ENCODE measurements at regions not wholly inside any gene's neighbourhood (a gene's known extent, or its start where the extent isn't known, plus 50 kb on each side); places are given as distances from the start of the nearest gene placed in this dataset.

DNA sequence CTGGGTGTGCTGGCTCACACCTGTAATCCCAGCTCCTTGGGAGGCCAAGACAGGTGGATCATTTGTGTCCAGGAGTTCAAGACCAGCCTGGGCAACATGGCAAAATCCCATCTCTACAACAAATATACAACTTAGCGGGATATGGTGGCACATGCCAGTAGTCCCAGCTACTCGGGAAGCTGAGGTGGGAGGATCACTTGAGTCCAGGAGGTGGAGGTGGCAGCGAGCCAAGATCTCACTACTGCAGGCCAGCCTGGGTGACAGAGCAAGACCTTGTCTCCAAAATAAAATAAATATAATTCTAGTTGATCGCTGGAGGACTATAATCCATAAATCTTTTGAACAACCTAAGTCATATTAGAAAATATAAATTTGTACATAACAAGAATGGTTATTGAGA, 1061.5 kb upstream of the PCDH9 start (continued):
- TF ChIP-seq, protein P1, sequence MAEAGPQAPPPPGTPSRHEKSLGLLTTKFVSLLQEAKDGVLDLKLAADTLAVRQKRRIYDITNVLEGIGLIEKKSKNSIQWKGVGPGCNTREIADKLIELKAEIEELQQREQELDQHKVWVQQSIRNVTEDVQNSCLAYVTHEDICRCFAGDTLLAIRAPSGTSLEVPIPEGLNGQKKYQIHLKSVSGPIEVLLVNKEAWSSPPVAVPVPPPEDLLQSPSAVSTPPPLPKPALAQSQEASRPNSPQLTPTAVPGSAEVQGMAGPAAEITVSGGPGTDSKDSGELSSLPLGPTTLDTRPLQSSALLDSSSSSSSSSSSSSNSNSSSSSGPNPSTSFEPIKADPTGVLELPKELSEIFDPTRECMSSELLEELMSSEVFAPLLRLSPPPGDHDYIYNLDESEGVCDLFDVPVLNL (IDR thresholded peaks at IDR 0.05; ENCODE audit: low read depth, low read length) = no peak

DNA sequence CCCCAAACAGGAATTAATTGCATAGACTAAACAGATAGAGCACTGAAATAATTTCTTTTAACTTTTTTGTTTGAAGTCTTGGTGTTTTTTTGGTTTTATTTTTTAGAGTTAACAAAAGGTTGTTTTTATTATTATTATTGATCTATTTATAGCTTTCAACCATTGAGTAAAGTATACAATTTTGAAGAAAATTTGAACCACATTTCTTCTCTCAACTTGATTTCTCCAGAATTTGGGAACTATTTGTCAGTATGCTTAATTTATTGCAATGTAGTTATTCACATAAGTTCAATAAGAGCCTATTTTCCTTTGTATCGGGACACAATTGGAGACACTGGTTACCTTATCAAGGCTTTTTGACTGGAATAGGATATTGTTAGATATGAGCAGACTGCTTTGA, 1045.6 kb upstream of the PCDH9 start:
- ChIA-PET RAD21 (ENCODE audit: unreplicated experiment) (no interaction called here), CTCF (no interaction called here), SMC1A (ENCODE audit: uncharacterized antibody, unreplicated experiment) (no interaction called here), POLR2A (no interaction called here)
- ATAC-seq (no peak), FAIRE-seq (no peak), DNase-seq (ENCODE audit: low read depth, low spot score) (no peak)
- no peak for TF ChIP-seq ESRRA (IDR thresholded peaks at IDR 0.05; ENCODE audit: low read length)
- H3K9ac ChIP-seq (ENCODE audit: control insufficient read depth, insufficient read depth, low read length) = no peak overlapping the region
- 33% methylated on average over 1 of the region's 1 CpG for WGBS (ENCODE audit: insufficient coverage, insufficient replicate concordance, low lambda C conversion rate, missing lambda C conversion rate)
- no peaks in the 10 kb centered on the region for H3K9me3 ChIP-seq (replicated peaks; ENCODE audit: control insufficient read depth, insufficient read depth, low read length)
- no peak overlapping the region for H3K27ac ChIP-seq (ENCODE audit: control insufficient read depth, insufficient read depth)
- no peak overlapping the region for H3K4me2 ChIP-seq (ENCODE audit: control insufficient read depth, insufficient read depth)
- intact Hi-C loops (cut with micrococcal nuclease; ENCODE audit: unreplicated experiment) (no loop called here), in situ Hi-C loops (cut with MboI) (no loop called here)
- no peak overlapping the region for H2AFZ ChIP-seq (ENCODE audit: control insufficient read depth, low read depth, low read length)
- no TSS peak for BruUV-seq (replicated peaks)
- H3K4me3 ChIP-seq = no peak overlapping the region
- H3K4me1 ChIP-seq (ENCODE audit: control insufficient read depth, insufficient read depth, low read length) = no peaks in the 10 kb centered on the region
- H3K36me3 ChIP-seq (ENCODE audit: control insufficient read depth in 2 of 2, insufficient read depth in 2 of 2, low read length in 1 of 2) = no peaks in the 10 kb centered on the region
- H3K79me2 ChIP-seq (ENCODE audit: control insufficient read depth, insufficient read depth, low read length) = no peaks in the 10 kb centered on the region
- H4K20me1 ChIP-seq (ENCODE audit: control insufficient read depth, insufficient read depth) = no peaks in the 10 kb centered on the region
- no peaks in the 10 kb centered on the region for H3K27me3 ChIP-seq (replicated peaks in 1 of 2; ENCODE audit: control insufficient read depth in 2 of 2, insufficient read depth in 2 of 2, low read length in 1 of 2)

DNA sequence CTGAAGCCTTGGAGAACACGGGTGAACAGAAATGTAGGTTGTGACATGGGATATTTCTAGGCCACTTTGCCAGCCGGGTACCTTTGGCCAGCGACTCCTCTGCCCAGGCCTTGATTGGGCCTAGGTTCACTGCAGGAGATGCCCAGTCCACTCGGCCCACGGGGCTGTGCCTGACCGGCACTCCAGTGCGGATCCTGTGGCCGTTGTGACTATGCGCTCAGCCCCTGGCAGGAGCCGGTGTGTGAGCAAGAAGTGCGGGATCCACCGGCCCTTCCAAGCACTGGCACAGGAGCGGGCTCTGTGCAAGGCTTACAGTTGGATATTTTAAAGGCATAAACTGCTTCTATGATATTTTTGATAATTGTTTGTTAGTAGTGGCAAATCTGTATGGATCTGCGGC, 1042.5 kb upstream of the PCDH9 start:
- no peaks in the 10 kb centered on the region for H3K36me3 ChIP-seq (ENCODE audit: control insufficient read depth in 2 of 2, insufficient read depth in 2 of 2, low read length in 1 of 2)
- POLR2A ChIA-PET = no interaction called here
- WGBS (ENCODE audit: insufficient coverage, insufficient replicate concordance, low lambda C conversion rate, missing lambda C conversion rate) = 61% methylated on average over 14 of the region's 14 CpGs
- in situ Hi-C loops (cut with MboI) (no loop called here), intact Hi-C loops (cut with micrococcal nuclease; ENCODE audit: unreplicated experiment) (no loop called here)
- DNase-seq (ENCODE audit: low read depth, low spot score) = no peak
- TF ChIP-seq GABPA (IDR thresholded peaks at IDR 0.05; ENCODE audit: low read depth) (no peak), RELA (IDR thresholded peaks at IDR 0.05; ENCODE audit: borderline replicate concordance, partially characterized antibody) (no peak), ETV6 (conservative IDR thresholded peaks at IDR 0.05 in 1 of 2, IDR thresholded peaks at IDR 0.05 in 1 of 2; ENCODE audit: borderline replicate concordance in 1 of 2, low read depth in 1 of 2) (no peak), CHD2 (IDR thresholded peaks at IDR 0.05; ENCODE audit: borderline replicate concordance, low read depth, low read length) (no peak), RBBP5 (conservative IDR thresholded peaks at IDR 0.05) (no peak), ZNF384 (IDR thresholded peaks at IDR 0.05; ENCODE audit: borderline replicate concordance, low read depth, low read length) (no peak)
- TF ChIP-seq, protein P2, sequence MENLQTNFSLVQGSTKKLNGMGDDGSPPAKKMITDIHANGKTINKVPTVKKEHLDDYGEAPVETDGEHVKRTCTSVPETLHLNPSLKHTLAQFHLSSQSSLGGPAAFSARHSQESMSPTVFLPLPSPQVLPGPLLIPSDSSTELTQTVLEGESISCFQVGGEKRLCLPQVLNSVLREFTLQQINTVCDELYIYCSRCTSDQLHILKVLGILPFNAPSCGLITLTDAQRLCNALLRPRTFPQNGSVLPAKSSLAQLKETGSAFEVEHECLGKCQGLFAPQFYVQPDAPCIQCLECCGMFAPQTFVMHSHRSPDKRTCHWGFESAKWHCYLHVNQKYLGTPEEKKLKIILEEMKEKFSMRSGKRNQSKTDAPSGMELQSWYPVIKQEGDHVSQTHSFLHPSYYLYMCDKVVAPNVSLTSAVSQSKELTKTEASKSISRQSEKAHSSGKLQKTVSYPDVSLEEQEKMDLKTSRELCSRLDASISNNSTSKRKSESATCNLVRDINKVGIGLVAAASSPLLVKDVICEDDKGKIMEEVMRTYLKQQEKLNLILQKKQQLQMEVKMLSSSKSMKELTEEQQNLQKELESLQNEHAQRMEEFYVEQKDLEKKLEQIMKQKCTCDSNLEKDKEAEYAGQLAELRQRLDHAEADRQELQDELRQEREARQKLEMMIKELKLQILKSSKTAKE (IDR thresholded peaks at IDR 0.05; ENCODE audit: low read depth, poor library complexity, severe bottlenecking) = no peak
- no peak overlapping the region for H3K4me2 ChIP-seq (ENCODE audit: control insufficient read depth, insufficient read depth)
- FAIRE-seq = no peak
- no peak overlapping the region for H3K27ac ChIP-seq (ENCODE audit: control insufficient read depth, insufficient read depth)
- no peak overlapping the region for H3K9ac ChIP-seq (ENCODE audit: control insufficient read depth, insufficient read depth, low read length)
- H3K27me3 ChIP-seq (replicated peaks in 1 of 2; ENCODE audit: control insufficient read depth in 2 of 2, insufficient read depth in 2 of 2, low read length in 1 of 2) = no peaks in the 10 kb centered on the region
- ATAC-seq = no peak
- RAD21 ChIA-PET (ENCODE audit: unreplicated experiment) = no interaction called here
- H2AFZ ChIP-seq (ENCODE audit: control insufficient read depth, low read depth, low read length) = no peak overlapping the region
- CTCF ChIA-PET = no interaction called here
- no peaks in the 10 kb centered on the region for H3K4me1 ChIP-seq (ENCODE audit: control insufficient read depth, insufficient read depth, low read length)
- no peak overlapping the region for H3K4me3 ChIP-seq
- BruUV-seq (replicated peaks) = no TSS peak
- no peaks in the 10 kb centered on the region for H3K9me3 ChIP-seq (replicated peaks; ENCODE audit: control insufficient read depth, insufficient read depth, low read length)
- SMC1A ChIA-PET (ENCODE audit: uncharacterized antibody, unreplicated experiment) = no interaction called here
- H4K20me1 ChIP-seq (ENCODE audit: control insufficient read depth, insufficient read depth) = no peaks in the 10 kb centered on the region
- no peaks in the 10 kb centered on the region for H3K79me2 ChIP-seq (ENCODE audit: control insufficient read depth, insufficient read depth, low read length)
